ENCODE measurements at regions not wholly inside any gene's neighbourhood (a gene's known extent, or its start where the extent isn't known, plus 50 kb on each side); places are given as distances from the start of the nearest gene placed in this dataset.
"Not testable (repeated sequence)": the region's sequence is repeated elsewhere in the genome, so short reads cannot be mapped to it uniquely, and the experiment has no call there.

- no peak overlapping the region for H3K27ac ChIP-seq (ENCODE audit: low read length)
- H3K4me3 ChIP-seq (ENCODE audit: low read depth in 1 of 2, low read length in 2 of 2), result no peak overlapping the region
These were observed 57.7 kb upstream of the ATXN3L start for GRCh38 chrX:13377550-13377934.

GRCh38 chrX:13376857-13377549 lies 57.1 kb upstream of the ATXN3L start:
- H3K27me3 ChIP-seq (ENCODE audit: low read depth, low read length), result no peaks in the 10 kb centered on the region
- no peaks in the 10 kb centered on the region for H3K9me3 ChIP-seq (ENCODE audit: control insufficient read depth in 1 of 2, low read length in 2 of 2)
- no peaks in the 10 kb centered on the region for H3K4me1 ChIP-seq (ENCODE audit: control insufficient read depth in 1 of 2, insufficient read depth in 2 of 2, low read length in 2 of 2)
- H3K27ac ChIP-seq (ENCODE audit: low read length), result peak overlapping the region; percentile 23
- no peaks in the 10 kb centered on the region for H3K36me3 ChIP-seq (ENCODE audit: control insufficient read depth in 1 of 2, insufficient read depth in 2 of 2, low read length in 2 of 2)
- no peak overlapping the region for H3K4me3 ChIP-seq (ENCODE audit: low read depth in 1 of 2, low read length in 2 of 2)

More at GRCh38 chrX:13377550-13377934, 57.7 kb upstream of the ATXN3L start:
- Histone ChIP-seq H3K4me1 (ENCODE audit: control insufficient read depth in 1 of 2, insufficient read depth in 2 of 2, low read length in 2 of 2) (no peaks in the 10 kb centered on the region), H3K36me3 (ENCODE audit: control insufficient read depth in 1 of 2, insufficient read depth in 2 of 2, low read length in 2 of 2) (no peaks in the 10 kb centered on the region), H3K27me3 (ENCODE audit: low read depth, low read length) (no peaks in the 10 kb centered on the region), H3K9me3 (ENCODE audit: control insufficient read depth in 1 of 2, low read length in 2 of 2) (no peaks in the 10 kb centered on the region)

- not testable (repeated sequence) for H3K36me3 ChIP-seq (ENCODE audit: control insufficient read depth in 1 of 2, insufficient read depth in 2 of 2, low read length in 2 of 2); H3K27me3 ChIP-seq (ENCODE audit: low read depth, low read length); H3K27ac ChIP-seq (ENCODE audit: low read length); H3K4me1 ChIP-seq (ENCODE audit: control insufficient read depth in 1 of 2, insufficient read depth in 2 of 2, low read length in 2 of 2); H3K9me3 ChIP-seq (ENCODE audit: control insufficient read depth in 1 of 2, low read length in 2 of 2); H3K4me3 ChIP-seq (ENCODE audit: low read depth in 1 of 2, low read length in 2 of 2)
These were observed 55.7 kb upstream of the ATXN3L start for GRCh38 chrX:13375596-13375995.

GRCh38 chrX:13374364-13374763 lies 54.5 kb upstream of the ATXN3L start:
- H3K4me3 ChIP-seq (ENCODE audit: low read depth in 1 of 2, low read length in 2 of 2), result no peak overlapping the region
- H3K4me1 ChIP-seq (ENCODE audit: control insufficient read depth in 1 of 2, insufficient read depth in 2 of 2, low read length in 2 of 2), result no peaks in the 10 kb centered on the region
- H3K9me3 ChIP-seq (ENCODE audit: control insufficient read depth in 1 of 2, low read length in 2 of 2), result no peaks in the 10 kb centered on the region
- no peaks in the 10 kb centered on the region for H3K27me3 ChIP-seq (ENCODE audit: low read depth, low read length)
- no peak overlapping the region for H3K27ac ChIP-seq (ENCODE audit: low read length)
- no peaks in the 10 kb centered on the region for H3K36me3 ChIP-seq (ENCODE audit: control insufficient read depth in 1 of 2, insufficient read depth in 2 of 2, low read length in 2 of 2)

- Histone ChIP-seq H3K4me3 (ENCODE audit: low read depth in 1 of 2, low read length in 2 of 2) (no peak overlapping the region), H3K4me1 (ENCODE audit: control insufficient read depth in 1 of 2, insufficient read depth in 2 of 2, low read length in 2 of 2) (no peaks in the 10 kb centered on the region), H3K36me3 (ENCODE audit: control insufficient read depth in 1 of 2, insufficient read depth in 2 of 2, low read length in 2 of 2) (no peaks in the 10 kb centered on the region), H3K9me3 (ENCODE audit: control insufficient read depth in 1 of 2, low read length in 2 of 2) (no peaks in the 10 kb centered on the region), H3K27ac (ENCODE audit: low read length) (peak overlapping the region; percentile 63), H3K27me3 (ENCODE audit: low read depth, low read length) (no peaks in the 10 kb centered on the region)
These were observed 53.8 kb upstream of the ATXN3L start for GRCh38 chrX:13373431-13374187.

- Histone ChIP-seq H3K4me1 (ENCODE audit: control insufficient read depth in 1 of 2, insufficient read depth in 2 of 2, low read length in 2 of 2) (no peaks in the 10 kb centered on the region), H3K27ac (ENCODE audit: low read length) (peak overlapping the region; percentile 63), H3K9me3 (ENCODE audit: control insufficient read depth in 1 of 2, low read length in 2 of 2) (no peaks in the 10 kb centered on the region), H3K27me3 (ENCODE audit: low read depth, low read length) (no peaks in the 10 kb centered on the region), H3K36me3 (ENCODE audit: control insufficient read depth in 1 of 2, insufficient read depth in 2 of 2, low read length in 2 of 2) (no peaks in the 10 kb centered on the region), H3K4me3 (ENCODE audit: low read depth in 1 of 2, low read length in 2 of 2) (no peak overlapping the region)
These were observed 53.2 kb upstream of the ATXN3L start for GRCh38 chrX:13373027-13373426.

GRCh38 chrX:13372203-13372980 lies 52.5 kb upstream of the ATXN3L start:
- H3K9me3 ChIP-seq (ENCODE audit: control insufficient read depth in 1 of 2, low read length in 2 of 2), result no peaks in the 10 kb centered on the region
- no peaks in the 10 kb centered on the region for H3K36me3 ChIP-seq (ENCODE audit: control insufficient read depth in 1 of 2, insufficient read depth in 2 of 2, low read length in 2 of 2)
- no peaks in the 10 kb centered on the region for H3K27me3 ChIP-seq (ENCODE audit: low read depth, low read length)
- no peaks in the 10 kb centered on the region for H3K4me1 ChIP-seq (ENCODE audit: control insufficient read depth in 1 of 2, insufficient read depth in 2 of 2, low read length in 2 of 2)
- H3K4me3 ChIP-seq (ENCODE audit: low read depth in 1 of 2, low read length in 2 of 2), result no peak overlapping the region
- H3K27ac ChIP-seq (ENCODE audit: low read length), result no peak overlapping the region

- no peak overlapping the region for H3K4me3 ChIP-seq (ENCODE audit: low read depth in 1 of 2, low read length in 2 of 2)
- H3K4me1 ChIP-seq (ENCODE audit: control insufficient read depth in 1 of 2, insufficient read depth in 2 of 2, low read length in 2 of 2), result no peaks in the 10 kb centered on the region
- H3K36me3 ChIP-seq (ENCODE audit: control insufficient read depth in 1 of 2, insufficient read depth in 2 of 2, low read length in 2 of 2), result no peaks in the 10 kb centered on the region
- H3K27ac ChIP-seq (ENCODE audit: low read length), result no peak overlapping the region
- no peaks in the 10 kb centered on the region for H3K9me3 ChIP-seq (ENCODE audit: control insufficient read depth in 1 of 2, low read length in 2 of 2)
- H3K27me3 ChIP-seq (ENCODE audit: low read depth, low read length), result no peaks in the 10 kb centered on the region
These were observed 51.3 kb upstream of the ATXN3L start for GRCh38 chrX:13371186-13371585.

GRCh38 chrX:13370713-13371112 lies 50.9 kb upstream of the ATXN3L start:
- H3K27ac ChIP-seq (ENCODE audit: low read length), result no peak overlapping the region
- no peaks in the 10 kb centered on the region for H3K9me3 ChIP-seq (ENCODE audit: control insufficient read depth in 1 of 2, low read length in 2 of 2)
- H3K36me3 ChIP-seq (ENCODE audit: control insufficient read depth in 1 of 2, insufficient read depth in 2 of 2, low read length in 2 of 2), result no peaks in the 10 kb centered on the region
- no peaks in the 10 kb centered on the region for H3K4me1 ChIP-seq (ENCODE audit: control insufficient read depth in 1 of 2, insufficient read depth in 2 of 2, low read length in 2 of 2)
- H3K27me3 ChIP-seq (ENCODE audit: low read depth, low read length), result no peaks in the 10 kb centered on the region
- no peak overlapping the region for H3K4me3 ChIP-seq (ENCODE audit: low read depth in 1 of 2, low read length in 2 of 2)

Measured in muscle layer of duodenum (tissue), 2 donors.